ENCODE measurements at regions not wholly inside any gene's neighbourhood (a gene's known extent, or its start where the extent isn't known, plus 50 kb on each side); places are given as distances from the start of the nearest gene placed in this dataset.

- TF ChIP-seq POLR2A (IDR thresholded peaks at IDR 0.05) = no peak
- TF ChIP-seq CTCF (IDR thresholded peaks at IDR 0.05 in 4 of 5, conservative IDR thresholded peaks at IDR 0.05 in 1 of 5) = no peak
These were observed 293.1 kb upstream of the N4BP1 start for GRCh38 chr16:48903039-48903438.

All from gastrocnemius medialis (tissue), 4 donors.